HG02973 (cell line): ENCODE measurements at regions not wholly inside any gene's neighbourhood (a gene's known extent, or its start where the extent isn't known, plus 50 kb on each side); places are given as distances from the start of the nearest gene placed in this dataset.

Source experiments
- ATAC-seq: cut with Tn5 transposase; IDR thresholded peaks from one replicate; pipeline ENCODE4 v1.9.1; 2021; ENCODE audit warnings: moderate library complexity; ENCODE audit not compliant: unreplicated experiment

- no peak for ATAC-seq
Measured at GRCh38 chr4:164373021-164373420, 380.9 kb upstream of the SMIM31 start.

- ATAC-seq, result no peak
Measured at GRCh38 chr4:164377277-164377676, 376.7 kb upstream of the SMIM31 start.

- ATAC-seq, result no peak
Measured at GRCh38 chr4:164378361-164378760, 375.6 kb upstream of the SMIM31 start.

- no peak for ATAC-seq
Measured at GRCh38 chr4:164379694-164380093, 374.2 kb upstream of the SMIM31 start.

GRCh38 chr4:164381859-164382258 lies 372.1 kb upstream of the SMIM31 start:
- no peak for ATAC-seq

- no peak for ATAC-seq
Measured at GRCh38 chr4:164383058-164383357, 370.9 kb upstream of the SMIM31 start.

- no peak for ATAC-seq
Measured at GRCh38 chr4:164383358-164384220, 370.3 kb upstream of the SMIM31 start.

GRCh38 chr4:164384416-164384815 lies 369.5 kb upstream of the SMIM31 start:
- no peak for ATAC-seq

GRCh38 chr4:164396439-164396838 lies 357.5 kb upstream of the SMIM31 start:
- ATAC-seq, result no peak

- no peak for ATAC-seq
Measured at GRCh38 chr4:164402554-164402953, 351.4 kb upstream of the SMIM31 start.

- no peak for ATAC-seq
Measured at GRCh38 chr4:164405774-164406173, 348.2 kb upstream of the SMIM31 start.

GRCh38 chr4:164408831-164409230 lies 345.1 kb upstream of the SMIM31 start:
- ATAC-seq, result no peak

GRCh38 chr4:164410401-164410800 lies 343.5 kb upstream of the SMIM31 start:
- ATAC-seq, result no peak

GRCh38 chr4:164412246-164412645 lies 341.7 kb upstream of the SMIM31 start:
- no peak for ATAC-seq

- ATAC-seq, result no peak
Measured at GRCh38 chr4:164413743-164414142, 340.2 kb upstream of the SMIM31 start.

- no peak for ATAC-seq
Measured at GRCh38 chr4:164423819-164424218, 330.1 kb upstream of the SMIM31 start.

- ATAC-seq, result no peak
Measured at GRCh38 chr4:164424846-164425245, 329.1 kb upstream of the SMIM31 start.

GRCh38 chr4:164428561-164428960 lies 325.4 kb upstream of the SMIM31 start:
- ATAC-seq, result no peak

- ATAC-seq, result no peak
Measured at GRCh38 chr4:164438321-164438720, 315.6 kb upstream of the SMIM31 start.

GRCh38 chr4:164439037-164439436 lies 314.9 kb upstream of the SMIM31 start:
- no peak for ATAC-seq

- ATAC-seq, result no peak
Measured at GRCh38 chr4:164440199-164440598, 313.7 kb upstream of the SMIM31 start.

GRCh38 chr4:164441109-164441508 lies 312.8 kb upstream of the SMIM31 start:
- ATAC-seq, result no peak

GRCh38 chr4:164442180-164442579 lies 311.8 kb upstream of the SMIM31 start:
- ATAC-seq, result no peak
